ENCODE measurements at regions not wholly inside any gene's neighbourhood (a gene's known extent, or its start where the extent isn't known, plus 50 kb on each side); places are given as distances from the start of the nearest gene placed in this dataset.

DNA sequence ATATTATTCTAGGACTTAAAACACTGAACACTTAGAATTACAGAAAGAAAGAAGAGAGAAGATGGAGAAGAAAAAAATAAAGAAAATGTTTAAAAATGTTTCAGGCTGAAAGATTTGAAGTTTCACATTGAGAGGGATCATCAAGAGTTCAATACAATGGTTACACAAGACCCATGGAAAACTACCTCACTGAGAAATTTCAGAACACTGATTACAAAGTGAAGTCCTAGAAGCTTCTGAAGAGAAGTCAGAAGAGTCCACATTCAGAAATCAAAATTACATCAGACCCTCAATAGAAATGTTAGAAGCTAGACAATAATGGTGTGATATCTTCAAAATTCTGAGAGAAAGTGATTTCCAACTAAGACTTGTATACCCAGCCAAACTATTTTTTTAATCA is 196.1 kb downstream of the MACC1 start:
- POLR2A ChIA-PET (ENCODE audit: partially characterized antibody) = interaction anchor here (2.5 kb wide), 1 partner anchor 99 kb away, joined by 10 read pairs; no protein-coding TSS in a partner anchor
- TF ChIP-seq EP300 (IDR thresholded peaks at IDR 0.05; ENCODE audit: borderline replicate concordance in 1 of 2, low read depth in 2 of 2, low read length in 2 of 2) (no peak), EZH2 (IDR thresholded peaks at IDR 0.05; ENCODE audit: low read depth, low read length, severe bottlenecking) (no peak), SAP30 (IDR thresholded peaks at IDR 0.05; ENCODE audit: insufficient read depth, insufficient replicate concordance, low read length) (no peak), SIN3A (conservative IDR thresholded peaks at IDR 0.05 in 1 of 2, IDR thresholded peaks at IDR 0.05 in 1 of 2; ENCODE audit: low read depth in 1 of 2, low read length in 2 of 2) (no peak), SP4 (IDR thresholded peaks at IDR 0.05; ENCODE audit: low read length) (no peak), RXRA (IDR thresholded peaks at IDR 0.05; ENCODE audit: insufficient read depth, low read depth, low read length) (no peak), CTBP2 (IDR thresholded peaks at IDR 0.05; ENCODE audit: borderline replicate concordance, insufficient read depth, insufficient read length, low read length) (no peak), KDM1A (IDR thresholded peaks at IDR 0.05; ENCODE audit: borderline replicate concordance, low read length) (no peak), TBP (IDR thresholded peaks at IDR 0.05; ENCODE audit: low read depth, low read length) (no peak), POU5F1 (IDR thresholded peaks at IDR 0.05; ENCODE audit: low read depth, low read length) (no peak), CBX5 (IDR thresholded peaks at IDR 0.05; ENCODE audit: low read depth, low read length) (no peak), SIX5 (IDR thresholded peaks at IDR 0.05; ENCODE audit: low read depth, low read length) (no peak), BRCA1 (IDR thresholded peaks at IDR 0.05; ENCODE audit: low read depth, low read length) (no peak), FOSL1 (IDR thresholded peaks at IDR 0.05; ENCODE audit: insufficient read depth, low read depth, low read length) (no peak), TCF12 (IDR thresholded peaks at IDR 0.05; ENCODE audit: low read depth, low read length) (no peak), JUND (IDR thresholded peaks at IDR 0.05; ENCODE audit: low read length) (no peak)

More for the DNA sequence above, 196.1 kb downstream of the MACC1 start:
- Histone ChIP-seq H2BK15ac (ENCODE audit: low read length) (no peak overlapping the region), H3K4me1 (replicated peaks in 1 of 4; ENCODE audit: control insufficient read depth in 3 of 4, insufficient read depth in 4 of 4, low read length in 3 of 4) (peaks cover 3 to 20% (median 8%) of the 10 kb centered on the region in 4 experiments; a peak in 6 of 7 replicates), H3K18ac (ENCODE audit: extremely low read depth, low read length) (no peak overlapping the region), H3K23ac (ENCODE audit: insufficient read length) (no peak overlapping the region), H2BK12ac (ENCODE audit: low read depth, low read length) (no peak overlapping the region), H3K27ac (ENCODE audit: low read depth, low read length) (no peak overlapping the region), H3K14ac (ENCODE audit: insufficient read length) (no peak overlapping the region), H4K8ac (ENCODE audit: extremely low read depth, insufficient read depth, low read length) (no peak overlapping the region), H4K5ac (ENCODE audit: insufficient read length, low read depth, low read length) (no peak overlapping the region), H3K9me3 (ENCODE audit: insufficient read depth in 2 of 2, low read depth in 1 of 2, low read length in 1 of 2) (no peaks in the 10 kb centered on the region), H2AFZ (ENCODE audit: low read length) (no peak overlapping the region), H3K4me3 (ENCODE audit: extremely low read depth in 1 of 4, insufficient read depth in 2 of 4, low read depth in 3 of 4, low read length in 4 of 4) (no peak overlapping the region), H2BK120ac (replicated peaks; ENCODE audit: low read depth, low read length) (no peak overlapping the region), H3K9ac (replicated peaks in 1 of 4; ENCODE audit: extremely low read depth in 1 of 4, low read depth in 3 of 4, low read length in 3 of 4) (no peak overlapping the region), H3K4ac (replicated peaks; ENCODE audit: insufficient read length, low read depth, low read length) (no peak overlapping the region), H3K79me2 (ENCODE audit: control insufficient read depth in 1 of 2, insufficient read depth in 2 of 2, low read length in 2 of 2) (peaks cover 0 to 19% of the 10 kb centered on the region in 2 experiments; a peak in 2 of 4 replicates), H3K27me3 (replicated peaks in 1 of 4; ENCODE audit: control insufficient read depth in 3 of 4, extremely low read depth in 1 of 4, insufficient read depth in 3 of 4, low read length in 3 of 4) (no peaks in the 10 kb centered on the region), H3K79me1 (ENCODE audit: low read depth, low read length) (no peaks in the 10 kb centered on the region), H4K91ac (replicated peaks; ENCODE audit: insufficient read length, low read length) (no peak overlapping the region), H3K36me3 (ENCODE audit: control insufficient read depth in 2 of 4, insufficient read depth in 4 of 4, low read length in 3 of 4) (peaks cover 0 to 5% (median 0%) of the 10 kb centered on the region in 4 experiments; a peak in 1 of 8 replicates), H3K4me2 (ENCODE audit: insufficient read depth in 1 of 2, low read depth in 2 of 2, low read length in 2 of 2) (no peak overlapping the region), H2AK5ac (ENCODE audit: low read depth, low read length) (no peak overlapping the region), H3K23me2 (ENCODE audit: low read depth, low read length) (no peaks in the 10 kb centered on the region), H4K20me1 (replicated peaks in 1 of 2; ENCODE audit: control insufficient read depth in 1 of 2, insufficient read depth in 2 of 2, low read length in 2 of 2) (no peaks in the 10 kb centered on the region), H2BK20ac (ENCODE audit: low read length) (no peak overlapping the region), H3K56ac (replicated peaks; ENCODE audit: insufficient read length, low read depth, low read length) (no peak overlapping the region), H2BK5ac (ENCODE audit: low read depth, low read length) (no peak overlapping the region)
- FAIRE-seq (no peak), DNase-seq (ENCODE audit: low read depth in 1 of 2, low spot score in 2 of 2) (no peak)
- CTCF ChIA-PET (ENCODE audit: partially characterized antibody) = no interaction called here

Measured in H1 (cell line).